H9 (cell line): ENCODE measurements at regions not wholly inside any gene's neighbourhood (a gene's known extent, or its start where the extent isn't known, plus 50 kb on each side); places are given as distances from the start of the nearest gene placed in this dataset.

Experiments
- DNase-seq: peaks from one replicate; pipeline ENCODE4 v3.0.0-alpha.2; 2017
- H2AFZ ChIP-seq: one replicate; pipeline ENCODE4 v1.6.1; 2013; ENCODE audit warnings: mild to moderate bottlenecking, low read length, control low read depth, moderate library complexity
- H2AK5ac ChIP-seq: 2 replicates; pipeline ENCODE4 v1.6.1; 2013; ENCODE audit warnings: low read length, control low read depth, mixed read lengths; ENCODE audit not compliant: insufficient read length
- H2BK120ac ChIP-seq: one replicate; pipeline ENCODE4 v1.6.1; 2013; ENCODE audit warnings: low read depth, mild to moderate bottlenecking, low read length, control low read depth, inconsistent platforms; ENCODE audit not compliant: poor library complexity, severe bottlenecking
- H2BK12ac ChIP-seq: 2 replicates; pipeline ENCODE4 v1.6.1; 2013; ENCODE audit warnings: low read length, control low read depth, mixed read lengths, low read depth; ENCODE audit not compliant: insufficient read length
- H2BK15ac ChIP-seq: 2 replicates; pipeline ENCODE4 v1.6.1; 2013; ENCODE audit warnings: low read depth, low read length, control low read depth
- H2BK20ac ChIP-seq: one replicate; pipeline ENCODE4 v1.6.1; 2013; ENCODE audit warnings: low read depth, mild to moderate bottlenecking, low read length, control low read depth, inconsistent platforms; ENCODE audit not compliant: poor library complexity, severe bottlenecking
- H2BK5ac ChIP-seq: 2 replicates; pipeline ENCODE4 v1.6.1; 2013; ENCODE audit warnings: low read length, control low read depth, mixed read lengths; ENCODE audit not compliant: insufficient read length
- H3K14ac ChIP-seq: 2 replicates; pipeline ENCODE4 v1.6.1; 2013; ENCODE audit warnings: low read length, control low read depth; ENCODE audit not compliant: insufficient read depth
- H3K18ac ChIP-seq: 2 replicates; pipeline ENCODE4 v1.6.1; 2013; ENCODE audit warnings: low read depth, mild to moderate bottlenecking, mixed read lengths, low read length, control low read depth; ENCODE audit not compliant: insufficient read length
- H3K23ac ChIP-seq: 2 replicates; pipeline ENCODE4 v1.6.1; 2013; ENCODE audit warnings: low read length, control low read depth, mixed read lengths, low read depth; ENCODE audit not compliant: insufficient read length
- H3K23me2 ChIP-seq: 2 replicates; pipeline ENCODE4 v1.6.1; 2013; ENCODE audit warnings: low read depth, mild to moderate bottlenecking, mixed read lengths, low read length, control low read depth; ENCODE audit not compliant: insufficient read length, poor library complexity, severe bottlenecking
- H3K27ac ChIP-seq: 2 replicates; pipeline ENCODE4 v1.5.1; 2013; ENCODE audit warnings: low read length, control low read depth, mixed read lengths, low read depth; ENCODE audit not compliant: insufficient read length
- H3K27me3 ChIP-seq: 2 replicates; pipeline ENCODE4 v1.6.1; 2013; ENCODE audit warnings: low read length, control low read depth, inconsistent platforms; ENCODE audit not compliant: insufficient read depth
- H3K4ac ChIP-seq: 2 replicates; pipeline ENCODE4 v1.6.1; 2013; ENCODE audit warnings: low read depth, mild to moderate bottlenecking, control low read depth, inconsistent platforms, low read length, moderate library complexity
- H3K4me1 ChIP-seq: 2 replicates; pipeline ENCODE4 v1.6.1; 2013; ENCODE audit warnings: low read length, control low read depth, inconsistent platforms; ENCODE audit not compliant: insufficient read depth
- H3K4me2 ChIP-seq: 2 replicates; pipeline ENCODE4 v1.6.1; 2013; ENCODE audit warnings: low read length, control low read depth, mixed read lengths; ENCODE audit not compliant: insufficient read length, insufficient read depth
- H3K56ac ChIP-seq: 2 replicates; pipeline ENCODE4 v1.6.1; 2013; ENCODE audit warnings: low read depth, mild to moderate bottlenecking, mixed read lengths, low read length, control low read depth; ENCODE audit not compliant: insufficient read length
- H3K79me1 ChIP-seq: 2 replicates; pipeline ENCODE4 v1.6.1; 2013; ENCODE audit warnings: low read depth, mild to moderate bottlenecking, moderate library complexity, low read length, control low read depth, inconsistent platforms; ENCODE audit not compliant: insufficient read depth, poor library complexity, severe bottlenecking
- H3K79me2 ChIP-seq: 2 replicates; pipeline ENCODE4 v1.6.1; 2013; ENCODE audit warnings: low read length, control low read depth, inconsistent platforms; ENCODE audit not compliant: insufficient read depth
- H3K9ac ChIP-seq: 2 replicates; pipeline ENCODE4 v1.6.1; 2013; ENCODE audit warnings: low read length, control low read depth, mixed read lengths; ENCODE audit not compliant: insufficient read length; ENCODE audit errors: extremely low read depth
- H3K9me3 ChIP-seq: one replicate; pipeline ENCODE4 v1.6.1; 2013; ENCODE audit warnings: low read depth, low read length, inconsistent platforms; ENCODE audit not compliant: control insufficient read depth
- H3T11ph ChIP-seq: one replicate; pipeline ENCODE4 v1.6.1; 2013; ENCODE audit warnings: mild to moderate bottlenecking, low read length, control low read depth, inconsistent platforms
- H4K20me1 ChIP-seq: one replicate; pipeline ENCODE4 v1.6.1; 2013; ENCODE audit not compliant: control insufficient read depth, insufficient read length, insufficient read depth
- H4K5ac ChIP-seq: 2 replicates; pipeline ENCODE4 v1.6.1; 2013; ENCODE audit warnings: low read depth, mild to moderate bottlenecking, mixed read lengths, low read length, control low read depth; ENCODE audit not compliant: insufficient read length
- H4K8ac ChIP-seq: replicated peaks from 2 replicates; pipeline ENCODE4 v1.6.1; 2013; ENCODE audit warnings: low read length, control low read depth, mixed read lengths, low read depth; ENCODE audit not compliant: insufficient read length
- H4K91ac ChIP-seq: 2 replicates; pipeline ENCODE4 v1.6.1; 2013; ENCODE audit warnings: low read depth, mild to moderate bottlenecking, moderate library complexity, mixed read lengths, low read length, control low read depth; ENCODE audit not compliant: insufficient read length
- H3K27ac Mint-ChIP-seq, 3 experiments: 2 replicates in 2 of 3; 3 replicates in 1 of 3; pipeline ENCODE4 v1.8.0; 2020 to 2021; ENCODE audit warnings: mixed read lengths in 3 of 3, mild to moderate bottlenecking in 1 of 3, moderate library complexity in 1 of 3
- H3K27me3 Mint-ChIP-seq: 2 replicates; pipeline ENCODE4 v1.8.0; 2021; ENCODE audit warnings: low read depth, mild to moderate bottlenecking, moderate library complexity, mixed read lengths
- H3K36me3 Mint-ChIP-seq, 3 experiments: 2 replicates in 2 of 3; 3 replicates in 1 of 3; pipeline ENCODE4 v1.8.0; 2020 to 2021; ENCODE audit warnings: low read depth in 3 of 3, mixed read lengths in 3 of 3; ENCODE audit not compliant: insufficient read depth in 1 of 3
- H3K4me1 Mint-ChIP-seq, 2 experiments: 2 replicates each; pipeline ENCODE4 v1.8.0; 2020; ENCODE audit warnings: mixed read lengths in 2 of 2
- H3K4me3 Mint-ChIP-seq, 2 experiments: 2 replicates in 1 of 2; 3 replicates in 1 of 2; pipeline ENCODE4 v1.8.0; 2020 to 2021; ENCODE audit warnings: mild to moderate bottlenecking in 2 of 2, mixed read lengths in 2 of 2, moderate library complexity in 1 of 2
- H3K9me3 Mint-ChIP-seq, 2 experiments: 2 replicates in 1 of 2; 3 replicates in 1 of 2; pipeline ENCODE4 v1.8.0; 2020; ENCODE audit warnings: mild to moderate bottlenecking in 2 of 2, mixed read lengths in 2 of 2, moderate library complexity in 1 of 2
- WGBS: extraction: QIAGEN DNeasy Blood & Tissue Kit; methylation state at CpG from one replicate; pipeline ENCODE4 v1.1.7; 2013; ENCODE audit warnings: missing lambda C conversion rate, low lambda C conversion rate, mixed read lengths; ENCODE audit not compliant: insufficient read length; ENCODE audit errors: extremely low coverage; 5-methylcytosine and 5-hydroxymethylcytosine counted together
- TF ChIP-seq, protein P1 (sequence below): fragments of 200-600 bp; sonication (generic); conservative IDR thresholded peaks from 3 replicates; pipeline ENCODE4 v1.8.0; 2021; ENCODE audit warnings: antibody characterized with exemption, mild to moderate bottlenecking

DNA sequence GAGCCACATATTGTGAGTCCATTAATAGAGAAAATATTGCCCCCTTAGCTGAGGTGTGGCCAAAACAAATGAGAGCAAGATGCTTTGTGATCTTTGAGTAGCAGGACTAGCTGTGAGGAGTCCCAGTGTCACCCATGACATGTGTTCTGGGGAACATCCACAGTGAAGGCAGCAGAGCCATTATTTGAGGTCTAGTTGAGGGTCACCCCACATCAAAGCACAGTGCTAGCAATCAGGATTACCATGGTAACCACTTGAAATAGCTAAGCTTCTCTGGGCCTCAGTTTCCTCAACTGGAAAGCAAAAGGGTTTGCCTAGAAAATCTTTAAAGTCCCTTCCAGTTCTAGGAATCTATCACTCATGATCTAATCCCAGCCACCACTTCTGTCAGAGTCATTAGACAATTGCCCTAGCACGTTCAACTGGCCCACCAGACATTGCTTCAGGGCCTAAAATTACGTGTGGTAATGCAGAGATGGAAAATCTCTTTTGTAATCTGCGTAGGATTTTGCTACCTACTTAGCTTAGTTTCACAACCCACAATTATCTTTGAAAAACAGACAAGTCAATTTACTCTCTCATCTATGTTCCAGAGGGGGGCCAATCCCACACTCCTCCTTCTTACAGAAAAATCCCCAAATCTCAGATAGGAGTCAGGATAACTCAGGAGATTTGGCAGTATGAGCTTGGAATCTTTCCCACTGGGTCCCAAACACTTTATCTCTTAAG lies 251.2 kb upstream of the EGLN3 start:
- TF ChIP-seq, protein P1, sequence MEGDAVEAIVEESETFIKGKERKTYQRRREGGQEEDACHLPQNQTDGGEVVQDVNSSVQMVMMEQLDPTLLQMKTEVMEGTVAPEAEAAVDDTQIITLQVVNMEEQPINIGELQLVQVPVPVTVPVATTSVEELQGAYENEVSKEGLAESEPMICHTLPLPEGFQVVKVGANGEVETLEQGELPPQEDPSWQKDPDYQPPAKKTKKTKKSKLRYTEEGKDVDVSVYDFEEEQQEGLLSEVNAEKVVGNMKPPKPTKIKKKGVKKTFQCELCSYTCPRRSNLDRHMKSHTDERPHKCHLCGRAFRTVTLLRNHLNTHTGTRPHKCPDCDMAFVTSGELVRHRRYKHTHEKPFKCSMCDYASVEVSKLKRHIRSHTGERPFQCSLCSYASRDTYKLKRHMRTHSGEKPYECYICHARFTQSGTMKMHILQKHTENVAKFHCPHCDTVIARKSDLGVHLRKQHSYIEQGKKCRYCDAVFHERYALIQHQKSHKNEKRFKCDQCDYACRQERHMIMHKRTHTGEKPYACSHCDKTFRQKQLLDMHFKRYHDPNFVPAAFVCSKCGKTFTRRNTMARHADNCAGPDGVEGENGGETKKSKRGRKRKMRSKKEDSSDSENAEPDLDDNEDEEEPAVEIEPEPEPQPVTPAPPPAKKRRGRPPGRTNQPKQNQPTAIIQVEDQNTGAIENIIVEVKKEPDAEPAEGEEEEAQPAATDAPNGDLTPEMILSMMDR = no peak
- no peak for DNase-seq
- H3K56ac ChIP-seq = no peak overlapping the region

More for the DNA sequence above, 251.2 kb upstream of the EGLN3 start:
- no peaks in the 10 kb centered on the region for H3K27me3 Mint-ChIP-seq
- Histone ChIP-seq H3T11ph (no peak overlapping the region), H4K8ac (no peak overlapping the region), H3K79me2 (no peaks in the 10 kb centered on the region), H3K27ac (no peak overlapping the region), H3K27me3 (no peaks in the 10 kb centered on the region), H4K20me1 (no peaks in the 10 kb centered on the region), H3K23ac (no peak overlapping the region), H2BK5ac (no peak overlapping the region), H2BK120ac (no peak overlapping the region), H2AK5ac (no peak overlapping the region), H3K9ac (no peak overlapping the region), H3K14ac (no peak overlapping the region), H3K4me1 (no peaks in the 10 kb centered on the region), H2AFZ (no peak overlapping the region), H3K79me1 (no peaks in the 10 kb centered on the region), H3K4ac (no peak overlapping the region), H3K23me2 (no peaks in the 10 kb centered on the region), H2BK20ac (no peak overlapping the region), H3K4me2 (no peak overlapping the region), H2BK12ac (no peak overlapping the region), H4K91ac (no peak overlapping the region), H2BK15ac (no peak overlapping the region), H3K18ac (no peak overlapping the region), H4K5ac (no peak overlapping the region), H3K9me3 (no peaks in the 10 kb centered on the region)
- H3K9me3 Mint-ChIP-seq = peaks cover 5 to 8% of the 10 kb centered on the region in 2 experiments; a peak in 4 of 5 replicates
- H3K36me3 Mint-ChIP-seq = peaks cover 0 to 7% (median 2%) of the 10 kb centered on the region in 3 experiments; a peak in 3 of 7 replicates
- H3K4me3 Mint-ChIP-seq = no peak overlapping the region
- H3K4me1 Mint-ChIP-seq = no peaks in the 10 kb centered on the region
- WGBS = no CpG with 5 or more reads among the region's 3 CpGs
- no peak overlapping the region for H3K27ac Mint-ChIP-seq
